COR-L47 (cell line): ENCODE measurements at regions not wholly inside any gene's neighbourhood (a gene's known extent, or its start where the extent isn't known, plus 50 kb on each side); places are given as distances from the start of the nearest gene placed in this dataset.
"Not testable (repeated sequence)": the region's sequence is repeated elsewhere in the genome, so short reads cannot be mapped to it uniquely, and the experiment has no call there.

Source experiments
- DNase-seq: peaks from one replicate; lab custom pipeline; 2025; lab: John Stamatoyannopoulos, UW

DNA sequence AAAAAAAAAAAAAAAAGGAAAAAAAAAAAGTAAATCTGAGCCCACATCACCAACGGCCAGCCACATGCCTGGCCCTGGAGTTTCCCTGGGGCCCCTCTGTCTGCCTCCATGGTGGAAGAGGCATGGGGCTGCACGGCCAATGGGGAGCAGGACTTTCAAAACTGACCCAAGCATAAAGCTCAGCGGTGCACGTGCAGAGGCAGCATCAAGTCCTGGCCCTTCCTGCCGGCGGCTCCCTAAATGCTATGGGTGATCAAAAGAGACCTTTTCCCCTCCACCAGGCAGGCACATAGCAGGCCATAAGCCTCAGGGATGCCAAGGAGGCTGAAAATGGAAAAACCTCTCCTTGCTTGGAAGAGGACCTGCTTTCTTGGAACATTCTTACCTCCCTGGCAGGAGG, 94.3 kb downstream of the OAT start:
- DNase-seq: no peak

DNA sequence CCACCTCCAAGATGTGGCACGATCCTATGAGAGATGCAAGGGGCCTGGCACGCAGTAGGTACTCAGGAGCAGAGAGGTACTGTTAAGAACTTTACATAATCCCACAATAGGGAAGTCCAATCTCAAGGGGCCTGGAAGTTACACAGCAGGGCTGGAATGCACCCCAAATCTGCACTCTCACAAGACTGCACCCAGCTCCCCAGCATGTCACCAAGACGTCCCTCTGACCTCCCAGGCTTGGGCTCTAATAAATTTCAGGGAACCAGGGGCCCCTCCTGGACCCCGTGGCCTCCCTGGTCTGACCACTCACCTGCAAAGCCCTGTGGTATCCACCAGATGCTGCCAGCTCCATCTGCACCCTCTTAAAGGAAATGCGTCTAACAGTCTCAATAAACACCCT, 94.9 kb downstream of the OAT start:
- no peak for DNase-seq

DNA sequence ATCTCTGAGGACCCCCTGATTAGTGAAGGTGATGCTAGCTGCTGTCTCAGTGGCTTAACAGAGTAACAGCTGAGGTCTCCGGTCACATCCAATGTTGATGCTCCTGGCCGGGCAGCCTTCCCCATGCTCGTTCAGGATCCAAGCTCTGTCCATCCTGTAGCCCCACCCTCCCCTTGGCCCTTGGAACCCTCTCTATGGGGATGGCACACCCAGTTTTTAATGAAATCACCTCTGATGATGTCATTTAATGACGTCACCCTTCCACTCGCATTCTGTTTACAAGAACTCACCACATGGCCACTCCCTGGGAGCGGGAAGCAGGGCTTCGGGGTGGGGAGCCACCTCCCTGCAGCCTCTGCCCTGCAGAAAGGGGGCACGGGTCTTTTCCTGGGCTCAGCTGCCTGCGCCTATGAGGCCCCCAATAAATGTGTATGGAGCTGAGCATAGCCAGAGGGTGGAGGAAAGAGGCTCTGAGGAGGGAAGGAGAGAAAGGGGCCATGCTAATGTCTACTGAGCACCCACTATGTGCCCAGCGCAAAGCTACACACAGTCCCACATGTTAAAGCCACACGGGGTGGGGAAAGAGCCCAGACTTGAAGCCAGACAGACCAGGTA, 95.5 kb downstream of the OAT start:
- no peak for DNase-seq

DNA sequence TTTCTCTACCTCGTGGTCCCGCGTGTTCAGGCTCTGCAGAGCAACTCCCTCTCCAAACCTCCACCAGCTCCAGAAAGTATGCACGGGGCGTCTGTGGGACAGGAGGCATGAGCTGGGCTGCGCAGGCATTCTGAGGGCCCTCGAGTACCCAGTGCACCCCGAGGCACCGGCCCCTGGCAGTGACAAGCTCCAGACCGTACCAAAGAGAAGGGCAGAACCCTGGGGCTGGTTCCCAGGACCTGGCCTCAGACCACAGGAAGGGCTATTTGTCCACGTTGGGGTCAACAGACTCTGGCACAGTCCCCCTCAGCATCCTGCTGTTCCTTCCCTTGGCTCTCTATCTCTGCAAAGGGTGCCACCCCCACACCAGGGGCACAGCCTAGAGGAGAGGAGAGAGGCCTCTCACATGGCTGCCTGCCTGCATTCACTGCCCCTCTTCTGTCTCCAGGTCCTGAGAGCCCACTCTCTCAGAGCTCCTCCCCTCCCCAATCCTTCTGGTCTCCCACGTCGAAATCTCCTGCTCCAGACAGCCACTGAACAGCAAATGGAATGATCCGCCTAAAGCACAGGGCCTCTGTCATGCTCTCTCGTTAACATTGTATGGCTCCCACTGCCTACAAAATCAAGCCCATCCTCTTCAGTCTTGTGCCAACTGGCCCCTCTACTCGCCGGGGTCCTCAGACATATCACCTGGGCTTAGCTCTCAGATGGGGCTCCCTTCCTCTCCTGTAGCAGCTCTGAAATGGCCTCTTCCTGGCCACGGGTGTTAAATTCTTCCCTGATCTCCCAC, 96.3 kb downstream of the OAT start:
- no peak for DNase-seq

DNA sequence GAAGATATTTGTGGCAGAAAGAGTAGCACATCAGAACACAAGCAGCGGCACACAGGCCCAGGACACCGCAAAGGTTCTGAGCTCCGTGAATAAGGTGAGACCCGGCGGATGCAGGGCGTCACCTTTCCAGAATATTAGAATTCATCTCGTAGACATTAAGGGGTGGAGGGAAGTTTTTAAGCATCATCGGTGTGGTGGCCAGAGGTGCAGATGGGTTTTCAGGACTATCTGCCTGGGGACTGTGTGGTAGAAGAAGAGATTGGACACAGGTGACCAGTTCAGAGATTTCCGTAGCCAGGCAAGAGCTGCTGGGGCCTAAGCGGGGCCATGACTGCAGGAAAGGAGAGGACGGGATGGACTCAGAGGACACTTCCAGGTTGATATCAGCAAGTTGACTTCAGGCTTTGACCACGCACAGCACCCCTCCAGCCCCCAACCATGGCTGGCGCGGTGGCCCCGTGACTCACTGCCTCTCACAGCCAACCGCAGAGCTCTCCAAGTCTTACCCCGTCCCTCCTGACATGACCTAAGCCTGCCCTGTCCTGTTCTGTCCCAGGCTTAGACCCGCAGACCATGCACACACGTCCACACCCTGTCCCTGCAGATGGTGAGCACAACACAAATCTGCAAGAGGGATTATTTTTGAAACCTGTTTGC, 97.2 kb downstream of the OAT start:
- DNase-seq: no peak

DNA sequence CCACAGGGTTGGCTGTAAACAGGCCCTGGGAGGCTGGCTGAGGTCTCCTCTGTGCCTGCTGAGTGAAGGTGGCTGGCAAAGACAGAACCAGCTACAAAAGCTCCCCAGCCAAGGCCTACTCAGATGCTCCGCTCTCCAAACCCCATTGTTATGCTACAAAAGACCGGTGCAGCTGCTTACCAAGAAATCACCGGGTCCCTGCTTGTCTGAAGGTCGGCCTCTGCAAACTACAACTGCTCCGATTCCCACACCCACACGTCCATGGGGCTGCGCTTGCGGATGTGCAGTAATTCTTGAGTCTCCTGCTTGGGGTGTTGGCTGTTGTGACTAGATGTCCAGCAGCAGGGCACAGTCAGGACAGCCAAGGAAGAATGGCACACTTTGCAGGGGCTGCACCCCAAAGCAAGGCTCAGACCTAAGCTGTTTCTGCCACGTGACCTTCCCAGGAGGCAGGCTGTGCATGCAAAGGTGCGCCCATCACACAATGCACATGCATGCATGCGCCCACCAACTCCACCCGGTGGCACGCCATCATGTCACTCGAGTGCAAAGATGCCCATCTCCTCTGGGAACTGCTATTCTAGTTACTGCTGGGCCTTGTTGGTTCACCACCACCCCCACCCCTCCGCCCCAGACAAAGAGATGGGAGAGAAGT, 97.8 kb downstream of the OAT start:
- DNase-seq: no peak

DNA sequence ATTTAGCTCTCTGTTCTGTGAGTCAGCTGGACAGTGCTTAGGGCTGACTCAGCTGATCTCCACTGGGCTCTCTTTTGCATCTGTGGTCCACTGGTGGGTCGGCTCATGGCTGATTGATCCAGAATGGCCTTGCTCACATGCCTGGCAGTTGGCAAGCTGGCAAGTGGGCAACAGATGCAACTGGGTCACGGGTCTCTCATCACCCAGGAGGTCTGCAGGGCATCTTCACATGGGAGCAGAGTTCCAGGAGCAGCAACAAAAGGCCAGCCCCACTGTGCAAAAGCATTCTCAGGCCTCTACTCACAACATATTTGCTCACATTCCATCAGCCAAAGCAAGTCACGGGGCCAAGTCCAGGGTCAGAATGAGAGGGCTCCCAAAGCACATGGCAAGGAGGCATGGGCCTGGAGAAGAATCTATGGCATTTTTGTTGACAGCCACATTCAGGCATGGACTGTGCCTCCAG, 98.8 kb downstream of the OAT start:
- no peak for DNase-seq

DNA sequence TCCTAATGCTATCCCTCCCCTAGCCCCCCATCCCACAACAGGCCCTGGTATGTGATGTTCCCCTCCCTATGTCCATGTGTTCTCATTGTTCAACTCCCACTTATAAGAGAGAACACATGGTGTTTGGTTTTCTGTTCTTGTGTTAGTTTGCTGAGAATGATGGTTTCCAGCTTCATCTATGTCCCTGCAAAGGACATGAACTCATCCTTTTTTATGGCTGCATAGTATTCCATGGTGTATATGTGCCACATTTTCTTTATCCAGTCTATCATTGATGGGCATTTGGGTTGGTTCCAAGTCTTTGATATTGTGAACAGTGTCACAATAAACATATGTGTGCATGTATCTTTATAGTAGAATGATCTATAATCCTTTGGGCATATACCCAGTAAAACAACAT, 99.2 kb downstream of the OAT start:
- DNase-seq: not testable (repeated sequence)

DNA sequence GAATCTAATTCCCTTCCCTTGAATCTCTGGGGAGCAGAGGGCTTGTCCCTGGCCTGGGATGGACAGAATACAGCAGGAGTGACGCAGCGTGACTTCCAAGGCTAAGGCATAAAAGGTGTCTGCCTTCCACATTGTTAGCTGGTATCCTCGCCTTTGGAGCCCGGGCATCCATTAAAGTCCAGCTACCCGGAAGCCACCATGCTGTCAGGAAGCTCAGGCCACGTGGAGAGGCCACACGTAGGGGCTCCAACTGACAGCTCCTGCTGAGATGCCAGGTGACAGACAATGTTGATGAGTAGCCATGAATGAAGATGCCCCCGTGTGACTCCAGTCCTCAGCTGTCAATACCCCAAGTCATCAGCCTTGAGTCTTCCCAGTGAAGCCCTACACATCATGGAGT, 99.9 kb downstream of the OAT start:
- DNase-seq: no peak

DNA sequence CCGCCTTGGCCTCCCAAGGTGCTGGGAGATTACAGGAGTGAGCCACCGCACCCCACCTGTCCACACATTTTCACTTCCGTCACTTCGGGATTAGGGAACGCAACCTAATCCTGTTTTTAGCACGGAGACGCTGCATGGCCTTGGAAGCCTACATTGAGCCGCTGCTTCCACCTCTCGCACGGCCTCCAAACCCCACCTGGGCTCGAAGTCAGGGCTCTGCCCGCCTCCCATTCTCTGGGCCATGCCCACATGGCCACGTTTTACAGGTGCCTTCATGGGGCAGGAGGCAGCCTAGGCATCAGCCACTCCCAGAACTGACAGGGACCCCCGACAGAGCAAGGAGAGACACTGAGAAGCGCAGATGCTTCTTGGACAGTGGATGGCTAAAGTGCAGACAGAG, 100.6 kb downstream of the OAT start:
- DNase-seq: no peak

DNA sequence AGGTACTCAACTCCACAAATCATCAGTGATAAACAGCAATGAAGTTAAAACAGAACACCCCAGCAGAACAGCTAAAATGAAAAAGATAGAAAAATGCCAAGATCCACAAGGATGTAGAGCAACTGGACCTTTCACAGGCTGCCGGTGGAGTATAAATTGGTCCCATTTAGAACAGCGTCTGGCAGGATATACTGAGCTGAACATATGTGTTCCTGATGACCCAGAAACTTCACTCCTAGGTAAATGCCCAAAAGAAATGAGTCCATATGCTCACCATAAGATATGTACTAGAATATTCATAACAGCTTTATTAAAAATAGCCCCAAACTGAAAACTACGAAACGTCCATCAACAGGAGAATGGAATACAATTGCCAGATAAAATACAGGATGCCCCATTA, 102.4 kb downstream of the OAT start:
- no peak for DNase-seq

DNA sequence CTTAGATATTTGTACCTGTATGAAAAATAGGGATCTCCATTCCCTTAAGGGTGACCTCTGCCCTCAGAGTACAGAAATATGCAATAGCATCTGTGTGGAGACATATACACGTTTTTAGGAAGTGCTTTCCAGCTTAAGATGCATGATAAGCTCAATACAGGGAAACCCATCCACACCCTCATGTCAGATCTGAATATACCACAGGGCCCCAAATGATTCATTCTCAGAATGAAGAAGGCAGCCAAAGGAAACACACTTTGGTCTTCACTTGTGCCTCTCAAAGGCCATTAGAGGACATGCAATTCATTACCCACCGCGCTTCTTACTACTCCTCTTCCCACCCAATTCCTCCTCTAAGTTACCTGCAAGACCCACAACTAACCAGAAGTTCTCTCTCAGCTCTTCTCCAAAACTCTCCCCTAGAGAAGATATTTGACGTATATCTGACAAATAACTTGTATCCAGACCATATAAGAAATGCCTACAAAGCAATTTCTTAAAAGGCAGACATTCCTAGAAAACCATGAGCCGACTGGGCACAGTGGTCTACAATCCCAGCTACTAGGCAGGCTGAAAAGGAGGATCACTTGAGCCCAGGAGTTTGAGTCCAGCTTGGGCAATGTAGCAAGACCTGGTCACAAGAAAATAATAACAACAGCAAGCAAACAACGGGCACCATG, 103.0 kb downstream of the OAT start:
- no peak for DNase-seq

DNA sequence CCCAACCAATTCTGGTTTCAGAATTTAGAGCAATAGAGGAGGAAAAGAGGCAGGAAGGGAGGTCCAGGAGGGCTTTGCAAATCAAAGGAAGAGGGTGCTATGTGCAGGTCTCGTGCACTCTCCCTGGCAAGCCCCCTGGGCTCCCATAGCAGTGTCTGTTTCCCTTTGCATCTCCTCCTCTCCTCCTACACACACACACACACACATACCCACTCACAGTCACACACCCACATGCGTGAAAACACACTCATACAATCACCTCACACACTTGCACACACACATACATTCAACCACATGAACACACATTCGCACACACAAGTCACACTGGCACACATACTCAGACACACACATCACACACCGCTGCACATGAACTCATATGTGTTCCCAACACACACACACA, 105.3 kb downstream of the OAT start:
- no peak for DNase-seq

DNA sequence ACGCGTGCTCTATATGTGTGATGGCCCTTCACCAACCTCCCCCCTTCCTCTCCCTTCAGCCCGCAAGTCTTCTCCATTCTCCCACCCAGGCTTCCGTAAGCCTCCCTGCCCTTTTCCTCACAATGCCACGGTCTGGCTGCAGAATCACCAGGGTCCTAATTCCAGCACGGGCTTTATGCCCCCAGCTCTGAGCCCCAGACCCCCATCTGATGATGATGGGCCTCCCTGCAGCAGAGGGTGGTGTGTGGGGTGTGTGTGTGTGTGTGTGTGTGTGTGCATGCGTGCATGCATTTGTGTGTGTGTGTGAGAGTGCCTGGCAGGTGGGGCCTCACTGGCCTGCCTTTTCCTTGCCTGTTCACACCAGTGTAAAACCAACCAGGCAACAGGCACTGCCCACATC, 109.9 kb downstream of the OAT start:
- no peak for DNase-seq

DNA sequence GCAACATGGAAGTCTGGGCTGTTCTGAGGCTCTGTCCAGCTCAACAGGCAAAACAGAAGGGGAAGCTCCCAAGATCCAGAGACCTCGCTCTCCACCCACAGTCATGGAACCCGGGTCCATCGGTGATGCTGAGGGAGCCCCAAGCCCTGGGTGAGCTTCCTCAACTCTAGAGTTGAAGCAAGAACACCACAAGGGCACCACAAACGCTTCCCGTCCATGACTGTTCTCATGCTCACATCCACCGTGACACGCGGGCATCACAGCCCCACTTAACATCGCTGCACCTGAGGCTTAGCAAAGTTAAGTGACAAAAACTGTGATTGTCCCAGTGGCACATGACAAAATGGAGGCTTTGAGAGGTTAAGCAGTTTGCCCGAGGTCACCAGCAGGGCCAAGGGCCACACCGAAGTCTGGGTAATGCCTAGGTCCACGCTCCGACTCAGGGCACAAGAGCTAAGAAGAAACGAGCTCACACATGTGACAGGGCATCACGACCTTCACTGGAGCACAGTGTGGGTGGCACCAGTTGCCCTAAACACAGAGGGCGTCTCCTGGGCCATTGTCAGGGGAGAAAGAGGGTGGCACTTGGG, 110.6 kb downstream of the OAT start:
- no peak for DNase-seq

DNA sequence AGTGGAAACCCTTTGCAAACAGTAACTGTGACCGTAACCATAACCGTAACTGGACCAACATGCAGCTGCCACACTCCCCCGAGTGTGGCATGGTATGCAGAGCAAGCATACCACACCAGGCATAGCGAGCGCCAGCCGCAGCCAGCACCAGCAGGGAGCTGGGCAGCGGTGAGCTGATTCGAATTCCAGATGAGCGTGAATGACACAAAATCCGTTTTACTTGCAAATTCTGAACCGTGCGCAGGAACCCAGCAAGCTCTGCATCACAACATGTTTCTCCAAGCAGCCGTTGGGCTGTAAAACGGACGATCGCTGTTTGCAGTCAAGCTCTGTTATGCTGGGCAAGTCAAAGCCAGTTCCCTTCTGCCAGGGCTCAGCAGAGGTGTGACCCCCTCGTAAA, 111.1 kb downstream of the OAT start:
- DNase-seq: no peak

DNA sequence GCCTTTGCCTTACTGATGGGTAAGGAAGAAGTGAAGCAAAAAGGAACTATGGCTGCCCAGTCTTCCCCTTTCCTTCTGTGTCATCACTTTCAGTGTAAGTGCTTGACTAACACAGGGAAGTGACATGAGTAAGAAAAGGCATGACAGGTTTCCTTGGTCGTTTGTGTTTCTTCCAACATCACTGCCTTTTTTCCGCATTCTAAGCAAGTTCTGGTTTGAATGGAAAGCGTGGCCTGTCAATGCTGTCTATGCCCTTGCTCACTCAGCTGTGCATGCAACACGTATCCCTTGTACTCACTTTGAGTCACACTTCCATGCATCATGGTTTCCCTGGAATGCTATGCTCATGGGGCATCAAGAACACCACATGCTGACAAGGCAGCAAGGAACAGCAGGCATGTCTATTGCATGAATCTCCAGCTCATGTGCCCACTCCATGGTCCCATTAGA, 111.8 kb downstream of the OAT start:
- no peak for DNase-seq

DNA sequence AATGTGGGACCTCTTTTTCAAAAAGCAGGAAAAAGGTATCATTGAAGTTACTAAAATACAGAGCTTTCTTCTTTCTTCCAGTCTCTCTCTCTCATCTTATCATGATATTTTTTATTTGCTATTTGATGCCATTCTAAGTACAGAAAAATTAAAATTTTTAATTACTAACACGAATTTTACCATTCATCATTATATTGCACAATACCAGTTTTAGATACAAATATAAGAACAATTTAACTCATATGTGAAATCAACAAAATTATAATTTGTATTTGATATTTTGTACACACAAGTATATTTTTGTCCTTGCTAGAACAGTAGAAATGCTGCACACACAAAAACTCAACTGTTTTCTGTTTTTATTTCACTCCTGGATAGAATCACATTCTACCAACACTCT, 112.2 kb downstream of the OAT start:
- no peak for DNase-seq

DNA sequence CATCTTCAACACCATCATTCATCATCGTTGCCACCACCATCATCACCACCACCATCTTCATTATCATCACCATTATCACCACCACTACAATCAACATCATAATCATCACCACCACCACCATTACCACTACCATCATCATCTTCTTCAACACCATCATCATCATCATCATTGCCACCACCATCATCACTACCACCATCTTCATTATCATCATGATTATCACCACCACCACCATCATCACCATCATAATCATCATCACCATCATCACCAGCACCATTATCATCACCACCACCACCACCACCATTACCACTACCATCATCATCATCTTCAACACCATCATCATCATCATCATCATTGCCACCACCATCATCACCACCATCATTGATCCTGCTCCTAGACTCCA, 112.7 kb downstream of the OAT start:
- DNase-seq: no peak

DNA sequence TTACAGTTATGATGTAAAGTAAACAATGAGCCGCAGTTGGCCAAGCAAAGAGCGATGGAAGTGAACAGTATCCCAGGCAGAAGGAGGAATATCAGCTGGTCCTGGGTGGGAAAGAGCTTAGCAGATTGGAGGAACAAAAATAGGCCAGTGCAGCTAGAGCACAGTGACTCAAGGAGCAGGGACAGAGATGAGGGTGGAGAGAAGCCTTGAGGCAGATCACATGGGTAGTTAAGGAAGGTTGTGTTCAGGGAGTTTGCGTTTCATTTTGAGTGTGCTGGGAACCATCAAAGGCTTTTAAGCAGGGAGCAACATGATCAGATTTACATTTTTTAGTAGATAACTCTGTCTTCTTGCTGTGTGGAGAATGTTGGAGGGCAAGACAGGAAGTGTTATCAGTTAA, 113.6 kb downstream of the OAT start:
- no peak for DNase-seq

DNA sequence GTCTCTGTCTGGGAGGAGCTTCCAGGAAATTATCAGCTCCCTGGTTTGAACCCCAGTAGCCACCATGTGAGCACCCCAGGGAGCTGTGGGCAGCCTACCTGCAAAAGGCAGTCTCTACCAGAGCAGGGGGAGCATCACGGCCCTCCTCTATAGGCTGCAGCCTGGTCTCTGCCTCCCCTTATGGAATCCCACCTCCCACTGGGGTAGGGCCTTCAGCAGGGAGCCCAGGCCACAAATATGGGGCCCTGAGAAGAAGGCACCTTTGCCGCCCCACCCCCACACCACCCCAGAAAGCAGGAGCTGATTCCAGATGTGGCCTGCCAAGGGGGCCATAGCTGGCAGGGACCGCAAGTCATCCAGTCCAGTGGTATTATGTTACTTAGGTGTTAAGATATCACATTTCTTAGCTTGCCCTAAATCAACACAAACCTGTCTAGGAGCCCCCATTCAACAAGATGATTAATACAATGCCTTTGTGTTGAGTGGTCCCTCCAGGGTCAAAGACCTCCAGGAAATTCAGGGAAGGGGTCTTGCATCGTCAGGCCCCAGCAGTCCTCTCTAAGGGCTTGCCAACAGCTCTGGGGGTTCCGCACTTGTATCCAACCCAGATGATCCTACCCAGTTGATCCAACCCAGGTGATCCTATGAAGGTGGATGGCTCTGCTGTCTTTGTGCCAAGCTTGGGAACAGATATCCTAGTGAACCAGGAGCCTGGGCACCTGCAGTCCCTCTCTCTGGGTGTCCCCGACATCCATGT, 114.9 kb downstream of the OAT start:
- DNase-seq: no peak
